Activated effector memory CD4-positive, alpha-beta T cell treated with Interleukin-2 at 50 U/mL for 16 hours (primary cell): ENCODE measurements at regions not wholly inside any gene's neighbourhood (a gene's known extent, or its start where the extent isn't known, plus 50 kb on each side); places are given as distances from the start of the nearest gene placed in this dataset.

Experiments used
- DNase-seq: peaks from one replicate; pipeline ENCODE4 v3.0.0-alpha.2; 2020

GRCh38 chr2:118168615-118169014 is 80.3 kb downstream of the INSIG2 start:
- DNase-seq: no peak

- DNase-seq: no peak
These were observed 78.8 kb downstream of the INSIG2 start for GRCh38 chr2:118167026-118167425.

GRCh38 chr2:118166242-118166641 is 78.0 kb downstream of the INSIG2 start:
- DNase-seq: no peak

DNA sequence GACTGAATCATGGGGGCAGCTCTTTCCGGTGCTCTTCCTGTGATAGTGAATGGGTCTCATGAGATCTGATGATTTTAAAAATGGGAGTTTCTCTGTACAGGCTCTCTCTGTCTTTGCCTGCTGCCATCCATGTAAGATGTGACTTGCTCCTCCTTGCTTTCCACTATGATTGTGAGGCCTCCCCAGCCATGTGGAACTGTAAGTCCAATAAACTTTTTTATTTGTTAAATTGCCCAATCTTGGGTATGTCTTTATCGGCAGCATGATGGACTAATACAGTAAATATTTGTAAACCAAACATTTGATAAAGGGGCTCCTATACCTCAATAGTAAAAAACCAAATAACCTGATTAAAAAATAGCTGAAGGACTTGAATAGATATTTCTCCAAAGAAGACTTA is 77.3 kb downstream of the INSIG2 start:
- DNase-seq: no peak
